IMR-90 (cell line): ENCODE measurements at regions not wholly inside any gene's neighbourhood (a gene's known extent, or its start where the extent isn't known, plus 50 kb on each side); places are given as distances from the start of the nearest gene placed in this dataset.

Experiments used
- CEBPB ChIP-seq: IDR thresholded peaks from 2 replicates; pipeline ENCODE4 v1.6.1; 2012; ENCODE audit warnings: low read depth, low read length, improper control_type of control experiment
- CTCF ChIP-seq: conservative IDR thresholded peaks from 2 replicates; pipeline ENCODE4 v1.5.1; 2012; ENCODE audit warnings: mild to moderate bottlenecking, low read depth, low read length, improper control_type of control experiment
- ELK1 ChIP-seq: fragments of 150-350 bp; IDR thresholded peaks from 2 replicates; pipeline ENCODE4 v1.6.1; 2016; ENCODE audit warnings: low read depth, mild to moderate bottlenecking, low read length, moderate library complexity, borderline replicate concordance
- MAFK ChIP-seq: IDR thresholded peaks from 2 replicates; pipeline ENCODE4 v1.6.1; 2012; ENCODE audit warnings: low read depth, low read length, improper control_type of control experiment
- MXI1 ChIP-seq: IDR thresholded peaks from 2 replicates; pipeline ENCODE4 v1.6.1; 2012; ENCODE audit warnings: low read depth, mild to moderate bottlenecking, low read length, moderate library complexity, borderline replicate concordance
- POLR2A ChIP-seq: IDR thresholded peaks from 2 replicates; pipeline ENCODE4 v1.6.1; 2012; ENCODE audit warnings: mild to moderate bottlenecking, low read depth, low read length
- RAD21 ChIP-seq: IDR thresholded peaks from 2 replicates; pipeline ENCODE4 v1.6.1; 2012; ENCODE audit warnings: low read length, improper control_type of control experiment
- RCOR1 ChIP-seq: IDR thresholded peaks from 2 replicates; pipeline ENCODE4 v1.6.1; 2012; ENCODE audit warnings: mild to moderate bottlenecking, low read length, improper control_type of control experiment; ENCODE audit not compliant: insufficient replicate concordance
- SMC3 ChIP-seq: fragments of 150-350 bp; IDR thresholded peaks from 2 replicates; pipeline ENCODE4 v1.6.1; 2016; ENCODE audit warnings: low read depth, mild to moderate bottlenecking, antibody characterized with exemption, low read length, moderate library complexity
- TF ChIP-seq, protein P1 (sequence below): fragments of 150-350 bp; IDR thresholded peaks from 2 replicates; pipeline ENCODE4 v1.6.1; 2017; ENCODE audit warnings: mild to moderate bottlenecking, antibody characterized with exemption, low read length, low read depth

- TF ChIP-seq CTCF (no peak), MXI1 (no peak), RAD21 (no peak), MAFK (no peak), RCOR1 (no peak), ELK1 (no peak), POLR2A (no peak), SMC3 (no peak), CEBPB (no peak)
- TF ChIP-seq, protein P1, sequence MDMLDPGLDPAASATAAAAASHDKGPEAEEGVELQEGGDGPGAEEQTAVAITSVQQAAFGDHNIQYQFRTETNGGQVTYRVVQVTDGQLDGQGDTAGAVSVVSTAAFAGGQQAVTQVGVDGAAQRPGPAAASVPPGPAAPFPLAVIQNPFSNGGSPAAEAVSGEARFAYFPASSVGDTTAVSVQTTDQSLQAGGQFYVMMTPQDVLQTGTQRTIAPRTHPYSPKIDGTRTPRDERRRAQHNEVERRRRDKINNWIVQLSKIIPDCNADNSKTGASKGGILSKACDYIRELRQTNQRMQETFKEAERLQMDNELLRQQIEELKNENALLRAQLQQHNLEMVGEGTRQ, result no peak
Observed at GRCh38 chr10:57817741-57818140, 450.0 kb downstream of the IPMK start.
